SK-N-SH treated with all-trans-retinoic acid at 6 μM for 48 hours (cell line): ENCODE measurements at regions not wholly inside any gene's neighbourhood (a gene's known extent, or its start where the extent isn't known, plus 50 kb on each side); places are given as distances from the start of the nearest gene placed in this dataset.

Source experiments
- ATAC-seq: fragments of 200-7000 bp; cut with Tn5 transposase; 3 replicates; pipeline ENCODE4 v1.9.1; 2020; ENCODE audit warnings: mild to moderate bottlenecking, moderate library complexity
- ARNTL ChIP-seq: fragments of 450-650 bp; formaldehyde crosslinking; IDR thresholded peaks from 2 replicates; pipeline ENCODE4 v1.5.0; 2020; ENCODE audit warnings: low read depth, mild to moderate bottlenecking, moderate library complexity, borderline replicate concordance
- BACH2 ChIP-seq: fragments of 250-450 bp; sonication (Bioruptor Pico); IDR thresholded peaks from 2 replicates; pipeline ENCODE4 v1.9.0; 2021; ENCODE audit warnings: mild to moderate bottlenecking, borderline replicate concordance
- CREB5 ChIP-seq: fragments of 250-450 bp; sonication (Bioruptor Pico); IDR thresholded peaks from 2 replicates; pipeline ENCODE4 v1.5.1; 2020; ENCODE audit warnings: low read depth, mild to moderate bottlenecking, moderate library complexity
- CSDC2 ChIP-seq: fragments of 250-450 bp; sonication (Bioruptor Pico); IDR thresholded peaks from 2 replicates; pipeline ENCODE4 v1.5.0; 2020; ENCODE audit warnings: mild to moderate bottlenecking, moderate library complexity
- CSRNP3 ChIP-seq: fragments of 250-450 bp; sonication (Bioruptor Pico); IDR thresholded peaks from 2 replicates; pipeline ENCODE4 v1.5.1; 2021; ENCODE audit warnings: mild to moderate bottlenecking, moderate library complexity
- ESRRG ChIP-seq: fragments of 250-450 bp; sonication (Bioruptor Pico); IDR thresholded peaks from 2 replicates; pipeline ENCODE4 v1.6.1; 2021; ENCODE audit warnings: mild to moderate bottlenecking
- ISL1 ChIP-seq: fragments of 250-450 bp; sonication (Bioruptor Pico); IDR thresholded peaks from 2 replicates; pipeline ENCODE4 v2.1.2; 2022; ENCODE audit warnings: mild to moderate bottlenecking, moderate library complexity
- OSR1 ChIP-seq: fragments of 250-450 bp; sonication (Bioruptor Pico); IDR thresholded peaks from 2 replicates; pipeline ENCODE4 v1.8.0; 2022; ENCODE audit warnings: moderate library complexity, mild to moderate bottlenecking, inconsistent platforms
- PATZ1 ChIP-seq: fragments of 250-450 bp; sonication (Bioruptor Pico); IDR thresholded peaks from 2 replicates; pipeline ENCODE4 v1.8.0; 2020; ENCODE audit warnings: mild to moderate bottlenecking, moderate library complexity, borderline replicate concordance
- POU6F1 ChIP-seq: fragments of 250-450 bp; sonication (Bioruptor Pico); IDR thresholded peaks from 2 replicates; pipeline ENCODE4 v1.8.0; 2021; ENCODE audit warnings: low read depth, mild to moderate bottlenecking, moderate library complexity, borderline replicate concordance
- PPARA ChIP-seq: fragments of 250-450 bp; sonication (Bioruptor Pico); IDR thresholded peaks from 2 replicates; pipeline ENCODE4 v1.5.0; 2020; ENCODE audit warnings: mild to moderate bottlenecking, borderline replicate concordance
- RARB ChIP-seq: fragments of 250-450 bp; sonication (Bioruptor Pico); IDR thresholded peaks from 2 replicates; pipeline ENCODE4 v1.8.0; 2021; ENCODE audit warnings: mild to moderate bottlenecking, moderate library complexity
- SNAI2 ChIP-seq: fragments of 250-450 bp; sonication (Bioruptor Pico); IDR thresholded peaks from 2 replicates; pipeline ENCODE4 v1.5.0; 2020; ENCODE audit warnings: mild to moderate bottlenecking, moderate library complexity
- TCF4 ChIP-seq: fragments of 250-450 bp; sonication (Bioruptor Pico); IDR thresholded peaks from 2 replicates; pipeline ENCODE4 v1.8.0; 2021; ENCODE audit warnings: mild to moderate bottlenecking, moderate library complexity, borderline replicate concordance
- TOX ChIP-seq: fragments of 250-450 bp; sonication (Bioruptor Pico); IDR thresholded peaks from 2 replicates; pipeline ENCODE4 v1.8.0; 2021; ENCODE audit warnings: mild to moderate bottlenecking, moderate library complexity, borderline replicate concordance
- ZC3H10 ChIP-seq: fragments of 250-450 bp; sonication (Bioruptor Pico); IDR thresholded peaks from 2 replicates; pipeline ENCODE4 v1.5.1; 2021; ENCODE audit warnings: mild to moderate bottlenecking, moderate library complexity
- ZFP3 ChIP-seq: fragments of 250-450 bp; sonication (Bioruptor Pico); IDR thresholded peaks from 2 replicates; pipeline ENCODE4 v1.5.0; 2020; ENCODE audit warnings: mild to moderate bottlenecking, moderate library complexity
- ZFP30 ChIP-seq: fragments of 450-650 bp; formaldehyde crosslinking; IDR thresholded peaks from 2 replicates; pipeline ENCODE4 v1.5.0; 2022; ENCODE audit warnings: mild to moderate bottlenecking, moderate library complexity
- ZNF565 ChIP-seq: fragments of 450-650 bp; formaldehyde crosslinking; conservative IDR thresholded peaks from 2 replicates; pipeline ENCODE4 v1.5.0; 2020; ENCODE audit warnings: low read depth, mild to moderate bottlenecking, moderate library complexity
- ZNF70 ChIP-seq: fragments of 450-650 bp; formaldehyde crosslinking; IDR thresholded peaks from 2 replicates; pipeline ENCODE4 v1.5.0; 2020; ENCODE audit warnings: mild to moderate bottlenecking, moderate library complexity
- ZNF8 ChIP-seq: fragments of 450-650 bp; formaldehyde crosslinking; IDR thresholded peaks from 2 replicates; pipeline ENCODE4 v1.5.0; 2020; ENCODE audit warnings: mild to moderate bottlenecking, moderate library complexity

GRCh38 chr7:25066253-25066652 is 58.8 kb downstream of the CYCS start:
- TF ChIP-seq ESRRG (CRISPR knock-in tag) (no peak), CSDC2 (CRISPR knock-in tag) (no peak), OSR1 (no peak), CREB5 (CRISPR knock-in tag) (no peak), CSRNP3 (CRISPR knock-in tag) (no peak), ISL1 (no peak), ZNF70 (CRISPR knock-in tag) (no peak), ZFP30 (CRISPR knock-in tag) (no peak), ZC3H10 (no peak), ZNF8 (CRISPR knock-in tag) (no peak), ZNF565 (CRISPR knock-in tag) (no peak), ZFP3 (CRISPR knock-in tag) (no peak)
- no peak for ATAC-seq

GRCh38 chr7:25062380-25062779 is 62.7 kb downstream of the CYCS start:
- TF ChIP-seq ZNF565 (CRISPR knock-in tag) (no peak), PATZ1 (CRISPR knock-in tag) (no peak), TCF4 (CRISPR knock-in tag) (no peak), TOX (no peak), ZFP30 (CRISPR knock-in tag) (no peak), PPARA (CRISPR knock-in tag) (no peak), RARB (CRISPR knock-in tag) (no peak), BACH2 (CRISPR knock-in tag) (no peak), SNAI2 (CRISPR knock-in tag) (no peak), POU6F1 (CRISPR knock-in tag) (no peak), CSRNP3 (CRISPR knock-in tag) (no peak), ZNF70 (CRISPR knock-in tag) (no peak), ZC3H10 (no peak), ZNF8 (CRISPR knock-in tag) (no peak), ISL1 (no peak), CREB5 (CRISPR knock-in tag) (no peak)
- ATAC-seq = no peak

- ATAC-seq = no peak
- TF ChIP-seq POU6F1 (CRISPR knock-in tag) = no peak
- TF ChIP-seq CSDC2 (CRISPR knock-in tag) = no peak
- no peak for TF ChIP-seq ARNTL
- TF ChIP-seq BACH2 (CRISPR knock-in tag) = no peak
- no peak for TF ChIP-seq ZFP3 (CRISPR knock-in tag)
- no peak for TF ChIP-seq ZNF565 (CRISPR knock-in tag)
- TF ChIP-seq, all 23 proteins: peak for 0
Observed at GRCh38 chr7:25060487-25061055, 64.5 kb downstream of the CYCS start.
